GM12864 (cell line): ENCODE measurements at regions not wholly inside any gene's neighbourhood (a gene's known extent, or its start where the extent isn't known, plus 50 kb on each side); places are given as distances from the start of the nearest gene placed in this dataset.

Experiments
- DNase-seq: peaks from one replicate; pipeline ENCODE4 v3.0.0-alpha.2; 2011; ENCODE audit warnings: low read depth
- H3K4me3 ChIP-seq: 2 replicates; pipeline ENCODE4 v1.5.1; 2011; ENCODE audit warnings: mild to moderate bottlenecking, low read depth, low read length, control low read depth
- TF ChIP-seq, protein P1 (sequence below): IDR thresholded peaks from 2 replicates; pipeline ENCODE4 v1.5.1; 2011; ENCODE audit warnings: low read depth, mild to moderate bottlenecking, moderate library complexity, low read length, control low read depth, inconsistent platforms; ENCODE audit errors: missing control alignments

DNA sequence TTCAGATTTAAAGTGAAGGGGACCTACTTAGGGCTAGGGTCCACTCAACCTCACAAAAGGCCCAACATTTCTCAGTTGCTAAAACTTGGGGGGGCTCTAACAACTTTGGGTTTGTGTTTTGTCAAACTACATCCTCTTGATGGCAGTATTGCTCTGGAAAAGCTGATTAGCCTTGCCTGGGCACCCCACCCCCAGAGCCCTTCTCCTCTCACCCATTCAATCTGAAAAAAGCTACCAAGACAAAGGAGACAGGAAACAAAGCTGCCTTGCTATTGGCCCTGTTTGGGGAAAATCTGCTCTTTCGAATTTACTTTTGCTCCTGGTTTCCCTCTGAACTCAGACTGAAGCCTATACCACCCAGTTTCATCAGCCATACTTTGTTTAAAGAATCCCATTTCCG is 195.2 kb upstream of the STK26 start:
- no peak overlapping the region for H3K4me3 ChIP-seq
- TF ChIP-seq, protein P1, sequence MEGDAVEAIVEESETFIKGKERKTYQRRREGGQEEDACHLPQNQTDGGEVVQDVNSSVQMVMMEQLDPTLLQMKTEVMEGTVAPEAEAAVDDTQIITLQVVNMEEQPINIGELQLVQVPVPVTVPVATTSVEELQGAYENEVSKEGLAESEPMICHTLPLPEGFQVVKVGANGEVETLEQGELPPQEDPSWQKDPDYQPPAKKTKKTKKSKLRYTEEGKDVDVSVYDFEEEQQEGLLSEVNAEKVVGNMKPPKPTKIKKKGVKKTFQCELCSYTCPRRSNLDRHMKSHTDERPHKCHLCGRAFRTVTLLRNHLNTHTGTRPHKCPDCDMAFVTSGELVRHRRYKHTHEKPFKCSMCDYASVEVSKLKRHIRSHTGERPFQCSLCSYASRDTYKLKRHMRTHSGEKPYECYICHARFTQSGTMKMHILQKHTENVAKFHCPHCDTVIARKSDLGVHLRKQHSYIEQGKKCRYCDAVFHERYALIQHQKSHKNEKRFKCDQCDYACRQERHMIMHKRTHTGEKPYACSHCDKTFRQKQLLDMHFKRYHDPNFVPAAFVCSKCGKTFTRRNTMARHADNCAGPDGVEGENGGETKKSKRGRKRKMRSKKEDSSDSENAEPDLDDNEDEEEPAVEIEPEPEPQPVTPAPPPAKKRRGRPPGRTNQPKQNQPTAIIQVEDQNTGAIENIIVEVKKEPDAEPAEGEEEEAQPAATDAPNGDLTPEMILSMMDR, result peak; percentile 5
- DNase-seq, result no peak

DNA sequence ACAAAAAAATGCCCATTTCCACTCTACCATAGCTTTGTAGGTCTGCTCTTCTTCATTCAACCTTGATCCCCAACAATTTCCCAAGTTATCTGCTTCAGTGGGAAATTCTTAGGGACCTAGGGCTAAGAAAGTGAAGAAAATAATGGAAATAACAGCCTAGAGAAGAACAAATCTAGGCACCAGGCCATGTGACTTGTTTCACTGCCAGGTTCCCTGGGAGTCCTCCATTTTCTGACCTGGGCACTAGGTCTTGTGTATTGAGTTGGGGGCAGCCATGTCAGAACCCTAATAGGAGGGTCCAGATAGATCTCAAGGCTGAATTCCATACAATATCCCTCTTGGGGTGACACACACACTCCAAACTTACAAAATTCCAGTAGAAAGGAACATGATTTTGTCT is 194.6 kb upstream of the STK26 start:
- no peak for DNase-seq
- TF ChIP-seq, protein P1, result no peak
- no peak overlapping the region for H3K4me3 ChIP-seq

DNA sequence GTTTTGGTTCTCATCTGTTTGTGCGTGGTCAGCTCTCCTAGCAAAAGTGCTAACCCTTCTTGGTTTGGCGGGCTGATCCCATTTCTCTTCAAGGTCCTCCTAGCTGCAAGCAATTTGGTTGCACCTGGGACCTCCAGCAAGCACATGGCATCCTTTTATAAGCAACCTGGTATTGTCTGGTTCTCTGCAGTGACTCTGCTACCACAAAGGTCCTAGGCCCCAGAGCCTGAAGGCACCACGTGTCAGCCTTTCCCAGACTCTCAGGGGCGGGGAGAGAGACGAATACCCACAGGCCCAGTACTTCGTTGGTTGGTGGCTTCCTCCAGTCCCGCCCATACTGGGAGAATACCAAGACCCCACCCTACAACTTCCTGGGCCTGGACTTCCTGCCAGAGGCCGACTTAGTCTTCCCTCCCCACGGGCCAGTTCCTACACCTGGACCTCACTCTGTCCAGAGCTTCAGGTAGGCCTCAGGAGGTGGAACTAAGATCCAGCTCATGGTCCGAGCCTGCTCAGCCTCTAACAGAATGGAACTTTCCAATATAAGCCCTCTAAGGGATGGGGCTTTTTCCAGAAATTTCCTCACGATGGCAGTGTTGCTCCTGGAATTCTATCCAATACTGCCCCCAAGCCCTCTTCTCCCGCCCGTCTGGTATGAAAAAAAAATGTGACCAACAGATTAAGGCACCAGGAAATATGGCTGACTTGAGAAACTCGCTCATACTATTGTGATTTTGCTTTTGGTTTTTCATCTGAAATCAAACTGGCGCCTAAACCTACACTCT is 192.5 kb upstream of the STK26 start:
- H3K4me3 ChIP-seq, result no peak overlapping the region
- TF ChIP-seq, protein P1, result no peak
- DNase-seq, result no peak

DNA sequence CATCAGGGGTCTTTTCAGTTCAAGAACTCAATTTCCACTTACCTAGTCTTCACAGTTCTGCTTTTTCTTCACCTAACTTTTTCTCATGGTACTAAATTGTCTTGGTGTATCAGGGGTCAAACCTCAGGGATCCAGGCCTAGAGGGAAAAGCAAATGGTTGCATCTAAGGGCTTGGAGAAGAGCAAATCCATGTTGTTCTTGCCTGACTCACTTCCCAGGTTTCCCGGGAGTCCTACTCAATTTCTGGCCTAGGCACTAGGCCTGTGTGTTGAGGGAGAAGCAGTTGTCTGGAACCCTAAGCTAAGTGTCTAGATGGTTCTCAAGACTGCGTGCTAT is 191.9 kb upstream of the STK26 start:
- DNase-seq, result no peak
- TF ChIP-seq, protein P1, result no peak
- no peak overlapping the region for H3K4me3 ChIP-seq

DNA sequence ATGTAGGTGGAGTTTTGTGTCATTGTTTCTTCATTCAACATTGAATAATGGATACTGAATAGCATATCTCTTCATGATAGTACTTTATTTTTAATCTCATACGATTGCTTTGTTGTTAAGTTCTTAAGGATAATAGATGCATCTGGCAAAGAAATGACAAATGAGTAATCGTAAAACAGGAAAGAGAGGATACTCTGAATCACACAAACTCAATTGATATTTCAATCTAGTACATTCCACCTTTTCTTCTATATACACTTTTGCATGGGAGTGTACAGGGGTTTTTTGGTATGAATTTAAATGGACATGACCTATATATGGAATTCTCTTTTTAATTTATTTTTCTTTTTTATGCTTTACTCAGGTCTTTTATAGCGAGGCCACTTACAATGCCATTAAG is 186.9 kb upstream of the STK26 start:
- no peak overlapping the region for H3K4me3 ChIP-seq
- DNase-seq, result no peak
- TF ChIP-seq, protein P1, result no peak

DNA sequence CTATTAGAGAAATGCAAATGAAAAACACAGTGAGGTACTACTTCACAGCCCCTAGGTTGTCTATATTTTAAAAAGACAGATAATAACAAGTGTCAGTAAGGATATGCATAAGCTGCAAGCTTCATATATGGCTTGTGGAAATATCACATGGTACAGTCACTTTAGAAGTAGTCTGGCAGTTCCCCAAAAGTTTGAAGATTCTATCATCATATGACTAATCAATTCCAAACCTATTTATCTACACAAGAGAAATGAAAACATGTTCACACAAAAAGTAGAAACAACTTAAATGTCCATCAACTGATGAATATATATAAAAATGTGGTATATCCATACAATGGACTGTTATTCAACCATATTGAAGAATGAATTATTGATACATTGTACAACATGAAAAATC is 185.8 kb upstream of the STK26 start:
- DNase-seq, result no peak
- no peak overlapping the region for H3K4me3 ChIP-seq
- TF ChIP-seq, protein P1, result no peak
